GM23248 (cell line): ENCODE measurements at regions not wholly inside any gene's neighbourhood (a gene's known extent, or its start where the extent isn't known, plus 50 kb on each side); places are given as distances from the start of the nearest gene placed in this dataset.

ENCODE experiments used
- EZH2 ChIP-seq: fragments of 200-600 bp; sonication (generic); IDR thresholded peaks from 2 replicates; pipeline ENCODE4 v1.6.1; 2018; ENCODE audit warnings: antibody characterized with exemption, mild to moderate bottlenecking; ENCODE audit not compliant: insufficient read depth, poor library complexity, severe bottlenecking
- EZH2phosphoT487 ChIP-seq: fragments of 200-600 bp; sonication (generic); IDR thresholded peaks from 2 replicates; pipeline ENCODE4 v1.6.1; 2018; ENCODE audit warnings: antibody characterized with exemption, moderate library complexity, mild to moderate bottlenecking, low read depth; ENCODE audit not compliant: insufficient read depth

- TF ChIP-seq EZH2 (no peak), EZH2phosphoT487 (no peak)
Measured at GRCh38 chr10:3564346-3565002, 220.5 kb downstream of the KLF6 start.
